Type B pancreatic cell (in vitro differentiated cells): ENCODE measurements at regions not wholly inside any gene's neighbourhood (a gene's known extent, or its start where the extent isn't known, plus 50 kb on each side); places are given as distances from the start of the nearest gene placed in this dataset.
A peak's percentile ranks its signal among the peaks of the same experiment; 100 is the strongest.

Experiments used
- DNase-seq: peaks from one replicate; pipeline ENCODE4 v3.0.0; 2021; ENCODE audit warnings: mixed read lengths; ENCODE audit not compliant: unreplicated experiment; ENCODE audit errors: extremely low spot score
- H3K27ac Mint-ChIP-seq: 2 replicates; pipeline ENCODE4 v1.8.0; 2021; ENCODE audit warnings: mild to moderate bottlenecking, mixed read lengths
- H3K27me3 Mint-ChIP-seq: 2 replicates; pipeline ENCODE4 v1.8.0; 2021; ENCODE audit warnings: mixed read lengths
- H3K36me3 Mint-ChIP-seq: 2 replicates; pipeline ENCODE4 v1.8.0; 2021; ENCODE audit warnings: mixed read lengths
- H3K4me1 Mint-ChIP-seq: one replicate; pipeline ENCODE4 v1.8.0; 2021; ENCODE audit warnings: mixed read lengths; ENCODE audit not compliant: unreplicated experiment
- H3K4me3 Mint-ChIP-seq: 2 replicates; pipeline ENCODE4 v1.8.0; 2021; ENCODE audit warnings: mild to moderate bottlenecking, mixed read lengths
- H3K9me3 Mint-ChIP-seq: 2 replicates; pipeline ENCODE4 v1.8.0; 2021; ENCODE audit warnings: mixed read lengths
- CTCF ChIP-seq: fragments of 200-600 bp; sonication (generic); conservative IDR thresholded peaks from 2 replicates; pipeline ENCODE4 v1.5.0; 2021; ENCODE audit warnings: antibody characterized with exemption, mild to moderate bottlenecking

GRCh38 chr20:5376228-5376627 lies 59.5 kb upstream of the PROKR2 start:
- no peak for DNase-seq
- TF ChIP-seq CTCF: no peak
- no peaks in the 10 kb centered on the region for H3K36me3 Mint-ChIP-seq
- H3K4me3 Mint-ChIP-seq: no peak overlapping the region
- peaks cover 15% of the 10 kb centered on the region for H3K27me3 Mint-ChIP-seq
- no peaks in the 10 kb centered on the region for H3K4me1 Mint-ChIP-seq
- no peak overlapping the region for H3K27ac Mint-ChIP-seq
- H3K9me3 Mint-ChIP-seq: no peaks in the 10 kb centered on the region

GRCh38 chr20:5374171-5374570 lies 57.4 kb upstream of the PROKR2 start:
- Mint-ChIP-seq H3K27me3 (peaks cover 15% of the 10 kb centered on the region), H3K36me3 (no peaks in the 10 kb centered on the region), H3K4me3 (no peak overlapping the region), H3K27ac (no peak overlapping the region), H3K9me3 (peaks cover 5% of the 10 kb centered on the region), H3K4me1 (peaks cover 6% of the 10 kb centered on the region)
- TF ChIP-seq CTCF: no peak
- DNase-seq: no peak

DNA sequence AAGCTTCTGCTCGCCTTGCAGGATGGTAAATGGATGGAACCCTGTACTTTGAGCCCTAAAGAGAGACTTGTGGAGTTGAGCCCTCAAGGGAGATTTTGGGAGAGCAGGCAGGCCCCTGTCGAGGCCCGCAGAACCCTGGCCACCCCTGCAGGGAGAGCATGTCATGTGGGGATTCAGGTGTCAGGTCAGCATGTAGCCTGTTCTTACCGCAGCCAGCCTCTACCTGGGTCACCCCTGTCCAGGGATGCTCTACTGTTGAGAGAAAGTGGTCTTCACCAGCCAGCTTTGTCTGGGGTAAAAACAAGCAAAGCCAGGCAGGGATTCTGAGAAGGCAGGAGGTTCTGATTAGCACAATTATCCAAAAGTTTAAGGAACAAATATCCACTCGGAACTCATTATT lies 55.6 kb upstream of the PROKR2 start:
- Mint-ChIP-seq H3K4me3 (no peak overlapping the region), H3K27me3 (peaks cover 13% of the 10 kb centered on the region), H3K9me3 (peaks cover 5% of the 10 kb centered on the region), H3K36me3 (no peaks in the 10 kb centered on the region), H3K27ac (no peak overlapping the region), H3K4me1 (peaks cover 6% of the 10 kb centered on the region)
- no peak for TF ChIP-seq CTCF
- no peak for DNase-seq

DNA sequence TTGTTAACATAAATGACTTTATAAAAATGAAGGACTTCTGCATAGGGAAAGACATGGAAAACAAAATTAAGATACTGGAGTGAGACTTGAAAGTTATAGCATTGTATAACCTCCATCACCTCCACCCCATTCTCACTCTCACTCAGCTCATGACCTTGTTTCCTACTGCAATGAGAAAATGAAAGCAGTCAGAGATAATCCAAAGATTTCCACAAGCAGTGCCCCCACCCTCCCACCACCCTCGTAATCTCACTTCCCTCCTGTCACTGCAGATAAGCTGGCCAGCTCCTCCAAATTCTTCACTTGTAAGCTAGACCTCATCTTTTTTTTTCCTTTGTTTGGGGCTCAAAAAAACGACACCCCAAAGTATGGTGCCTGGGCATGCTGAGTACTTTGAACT lies 52.9 kb upstream of the PROKR2 start:
- H3K27ac Mint-ChIP-seq: peak overlapping the region; percentile 97
- H3K4me3 Mint-ChIP-seq: peak overlapping the region; percentile 66
- H3K4me1 Mint-ChIP-seq: peaks cover 6% of the 10 kb centered on the region
- no peak for DNase-seq
- peaks cover 3% of the 10 kb centered on the region for H3K27me3 Mint-ChIP-seq
- no peak for TF ChIP-seq CTCF
- peaks cover 1% of the 10 kb centered on the region for H3K36me3 Mint-ChIP-seq
- peaks cover 7% of the 10 kb centered on the region for H3K9me3 Mint-ChIP-seq
